ENCODE measurements at regions not wholly inside any gene's neighbourhood (a gene's known extent, or its start where the extent isn't known, plus 50 kb on each side); places are given as distances from the start of the nearest gene placed in this dataset.
A peak's percentile ranks its signal among the peaks of the same experiment; 100 is the strongest.

GRCh38 chr21:28751176-28751575 is 241.5 kb downstream of the LTN1 start:
- DNase-seq (ENCODE audit: low read depth) = no peak

DNA sequence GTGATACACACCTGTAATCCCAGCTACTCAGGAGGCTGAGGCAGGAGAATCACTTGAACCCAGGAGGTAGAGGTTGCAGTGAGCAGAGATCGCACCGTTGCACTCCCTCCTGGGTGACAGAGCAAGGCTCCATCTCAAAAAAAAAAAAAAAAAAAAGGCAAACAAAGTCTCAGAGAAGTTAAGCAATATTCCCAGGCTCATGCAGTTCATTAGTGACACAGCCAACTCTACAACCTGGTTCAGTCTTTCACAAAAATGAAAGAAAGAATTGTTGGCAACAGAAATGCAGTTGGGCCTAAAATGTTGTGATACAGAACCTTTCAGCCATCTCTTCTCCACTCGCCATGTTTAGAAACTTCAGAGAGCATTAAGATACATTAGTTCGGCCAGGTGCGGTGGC is 242.1 kb downstream of the LTN1 start:
- no peak for DNase-seq (ENCODE audit: low read depth)

DNA sequence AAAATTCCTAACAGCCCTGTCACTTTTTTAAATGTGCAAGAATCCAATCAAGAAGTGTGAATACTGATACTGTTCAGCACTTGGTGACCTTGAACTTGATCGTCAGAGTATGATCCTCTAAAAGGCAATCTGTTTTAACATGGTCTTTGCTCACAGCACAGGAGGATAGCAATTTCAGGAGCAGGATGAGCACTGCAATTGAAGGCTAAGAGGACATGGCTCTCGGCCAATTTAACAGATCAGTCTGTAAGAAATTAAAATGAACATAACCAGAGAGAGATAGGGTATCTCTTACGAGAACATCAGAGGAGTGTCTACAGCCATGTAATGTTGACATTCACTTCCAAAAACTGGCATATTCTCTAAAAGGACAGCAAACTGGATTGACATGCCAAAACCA is 243.1 kb downstream of the LTN1 start:
- DNase-seq (ENCODE audit: low read depth) = no peak

- no peak for DNase-seq (ENCODE audit: low read depth)
Observed at GRCh38 chr21:28747464-28747863, 245.2 kb downstream of the LTN1 start.

GRCh38 chr21:28746166-28746565 is 246.5 kb downstream of the LTN1 start:
- DNase-seq (ENCODE audit: low read depth) = no peak

- peak; percentile 94 for DNase-seq (ENCODE audit: low read depth)
Observed at GRCh38 chr21:28745131-28746016, 247.3 kb downstream of the LTN1 start.

- DNase-seq (ENCODE audit: low read depth) = no peak
Observed at GRCh38 chr21:28743723-28744122, 249.0 kb downstream of the LTN1 start.

DNA sequence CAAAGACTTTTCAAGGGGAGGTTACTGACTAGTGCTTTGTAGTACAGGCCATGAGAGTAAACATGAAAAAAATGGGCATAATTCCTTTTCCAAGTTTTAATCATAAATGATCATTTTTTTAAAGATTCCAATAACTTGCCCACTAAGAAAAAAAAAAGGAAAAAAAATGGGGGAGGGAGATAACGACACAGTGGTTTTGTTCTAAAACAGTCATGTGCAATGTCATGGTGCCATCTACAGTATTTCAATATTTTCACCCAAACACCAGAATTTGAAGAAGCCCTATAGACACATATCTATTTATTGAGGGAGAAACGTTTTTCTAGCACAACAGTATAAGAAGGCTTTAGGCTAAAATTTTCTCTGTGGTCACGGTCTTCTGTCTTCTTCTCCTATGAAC is 250.2 kb downstream of the LTN1 start:
- DNase-seq (ENCODE audit: low read depth) = no peak

GRCh38 chr21:28740125-28740524 is 252.6 kb downstream of the LTN1 start:
- no peak for DNase-seq (ENCODE audit: low read depth)

DNA sequence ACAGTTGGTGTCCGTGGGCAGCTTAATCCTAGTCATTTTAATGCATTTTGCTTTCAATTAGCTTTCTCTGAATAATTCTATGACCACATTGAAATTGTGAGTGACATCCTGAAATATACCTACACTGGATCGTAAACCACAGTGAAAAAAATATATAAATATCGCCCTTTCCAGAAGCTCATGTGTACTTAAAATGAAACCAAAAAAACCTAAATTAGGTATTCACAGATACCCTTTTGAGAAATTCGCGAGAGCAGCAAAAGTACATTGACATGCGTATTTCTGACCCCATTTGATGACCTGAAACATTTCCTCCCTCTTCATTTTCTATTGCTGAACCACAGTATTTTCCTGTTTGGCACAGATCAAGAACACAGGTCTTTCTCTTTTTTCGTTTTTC is 253.8 kb downstream of the LTN1 start:
- DNase-seq (ENCODE audit: low read depth) = no peak

DNA sequence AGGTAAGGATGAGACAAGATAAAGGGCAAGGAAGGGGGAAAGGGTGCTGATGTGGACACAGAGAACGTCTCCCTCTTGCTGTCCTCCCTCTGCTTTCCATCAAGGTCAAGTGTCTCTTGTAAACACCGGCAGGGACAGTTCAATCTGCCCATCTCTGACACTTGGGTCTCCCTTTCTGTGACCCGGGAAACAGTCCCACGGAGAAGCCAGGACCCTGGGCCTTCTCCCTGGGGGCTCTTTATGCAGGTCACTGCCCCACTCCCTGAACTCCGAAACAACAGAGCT is 254.3 kb downstream of the LTN1 start:
- DNase-seq (ENCODE audit: low read depth) = no peak

- DNase-seq (ENCODE audit: low read depth) = no peak
Observed at GRCh38 chr21:28737674-28738419, 254.8 kb downstream of the LTN1 start.

GRCh38 chr21:28734522-28735175 is 258.0 kb downstream of the LTN1 start:
- peak; percentile 95 for DNase-seq (ENCODE audit: low read depth)

- DNase-seq (ENCODE audit: low read depth) = no peak
Observed at GRCh38 chr21:28731700-28732321, 260.9 kb downstream of the LTN1 start.

GRCh38 chr21:28729887-28730286 is 262.8 kb downstream of the LTN1 start:
- no peak for DNase-seq (ENCODE audit: low read depth)

DNA sequence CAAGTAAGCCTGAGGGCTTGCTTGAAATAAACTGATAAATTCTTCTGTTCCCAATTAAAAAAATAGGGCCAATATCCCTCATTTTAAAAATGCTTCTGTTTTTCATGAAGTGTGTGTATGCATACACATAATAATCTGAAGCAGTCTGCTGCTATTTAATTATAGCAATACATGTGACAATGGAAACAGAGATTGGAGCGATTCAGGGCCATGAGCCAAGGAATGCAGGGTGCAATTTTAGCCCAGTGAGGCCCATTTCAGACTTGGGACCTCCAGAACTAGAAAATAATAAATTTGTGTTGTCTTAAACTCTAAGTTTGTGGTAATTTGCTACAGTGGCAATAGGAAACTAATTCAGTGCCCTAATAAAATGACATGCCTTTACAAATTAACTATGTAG is 264.9 kb downstream of the LTN1 start:
- DNase-seq (ENCODE audit: low read depth) = no peak

DNA sequence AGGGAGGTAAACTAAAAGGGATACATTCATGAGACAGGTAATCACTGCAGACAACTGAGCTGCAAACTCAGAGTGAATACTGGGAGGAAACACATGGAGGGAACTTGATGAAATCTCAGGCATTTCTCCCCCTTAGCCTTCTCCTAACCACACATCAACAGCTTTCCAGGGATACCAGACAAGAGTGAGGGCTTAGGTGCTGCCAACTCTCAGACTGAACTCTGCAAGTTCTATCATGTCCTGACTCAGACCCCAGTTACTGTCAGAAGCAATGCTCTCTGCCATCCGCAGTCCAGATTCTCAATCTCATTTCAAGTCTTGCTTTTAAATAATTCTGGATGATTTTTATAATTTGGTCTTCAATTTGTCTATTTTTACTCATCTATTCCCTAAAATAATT is 267.3 kb downstream of the LTN1 start:
- no peak for DNase-seq (ENCODE audit: low read depth)

- DNase-seq (ENCODE audit: low read depth) = no peak
Observed at GRCh38 chr21:28723646-28724045, 269.0 kb downstream of the LTN1 start.

DNA sequence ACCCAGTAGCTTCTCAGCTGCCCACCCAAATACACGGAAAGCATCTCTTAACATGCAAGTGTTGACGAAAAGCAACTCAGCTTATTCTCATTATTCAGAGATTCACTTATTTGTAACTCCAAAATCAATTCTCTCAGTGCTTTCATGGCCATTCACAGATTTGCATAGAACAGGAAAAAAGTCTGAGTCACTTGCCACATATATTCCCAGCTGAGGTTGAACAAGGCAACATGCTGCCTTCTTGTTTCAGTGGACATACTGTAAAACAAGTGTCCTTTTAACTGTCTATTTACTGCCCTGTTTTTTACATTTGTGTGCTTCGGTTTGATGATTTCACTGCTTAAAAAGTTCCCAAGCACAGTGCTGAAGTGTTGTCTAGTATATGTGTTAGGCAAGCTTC is 273.0 kb downstream of the LTN1 start:
- no peak for DNase-seq (ENCODE audit: low read depth)

DNA sequence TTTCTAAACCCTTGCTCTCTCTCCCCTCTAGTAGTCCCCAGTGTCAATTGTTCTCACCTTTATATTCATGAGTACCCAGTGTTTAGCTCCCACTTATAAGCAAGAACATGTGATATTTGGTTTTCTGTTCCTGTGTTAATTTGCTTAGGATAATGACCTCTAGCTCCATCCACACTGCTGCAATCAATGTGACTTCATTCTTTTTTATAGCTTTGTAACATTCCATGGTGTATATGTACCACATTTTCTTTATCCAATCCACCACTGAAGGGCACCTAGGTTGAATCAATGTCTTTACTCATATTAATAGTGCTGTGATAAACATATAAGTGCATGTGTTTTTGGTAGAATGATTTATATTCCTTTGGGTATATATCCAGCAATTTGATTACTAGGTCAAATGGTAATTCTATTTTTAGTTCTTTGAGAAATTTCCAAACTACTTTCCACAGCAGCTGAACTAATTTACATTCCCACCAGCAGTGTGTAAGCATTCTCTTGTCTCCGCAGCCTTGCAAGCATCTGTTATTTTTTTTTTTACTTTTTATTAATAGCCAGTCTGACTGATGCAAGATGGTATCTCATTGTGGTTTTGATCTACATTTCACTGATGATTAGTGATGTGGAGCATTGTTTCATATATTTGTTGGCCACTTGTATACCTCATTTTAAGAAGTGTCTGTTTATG is 277.8 kb downstream of the LTN1 start:
- DNase-seq (ENCODE audit: low read depth) = no peak

DNA sequence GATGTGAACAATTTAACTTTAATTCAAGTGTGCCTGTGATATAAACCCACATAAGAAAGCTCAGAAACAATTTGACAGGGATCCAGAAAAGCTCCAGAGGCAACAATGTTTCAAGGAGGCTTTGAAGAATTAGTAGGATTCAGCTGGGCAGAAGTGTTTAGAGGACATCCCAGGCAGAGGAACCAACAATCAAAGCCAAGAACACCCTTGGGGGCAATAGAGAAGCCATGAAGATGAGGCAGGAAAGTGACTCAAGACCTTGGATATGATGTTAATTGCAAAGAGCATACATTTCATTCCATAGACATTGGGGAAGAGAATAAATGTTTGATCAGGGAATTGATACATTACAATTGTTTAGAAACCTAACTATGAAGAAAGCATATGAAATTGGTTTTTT is 280.3 kb downstream of the LTN1 start:
- DNase-seq (ENCODE audit: low read depth) = no peak

- no peak for DNase-seq (ENCODE audit: low read depth)
Observed at GRCh38 chr21:28705616-28706015, 287.1 kb downstream of the LTN1 start.

Data from renal cortical epithelial cell (primary cell).